T1000 (cell line): ENCODE measurements at regions not wholly inside any gene's neighbourhood (a gene's known extent, or its start where the extent isn't known, plus 50 kb on each side); places are given as distances from the start of the nearest gene placed in this dataset.

ENCODE experiments used
- DNase-seq: peaks from one replicate; lab custom pipeline; 2025; ENCODE audit warnings: mixed read lengths; lab: John Stamatoyannopoulos, UW

DNA sequence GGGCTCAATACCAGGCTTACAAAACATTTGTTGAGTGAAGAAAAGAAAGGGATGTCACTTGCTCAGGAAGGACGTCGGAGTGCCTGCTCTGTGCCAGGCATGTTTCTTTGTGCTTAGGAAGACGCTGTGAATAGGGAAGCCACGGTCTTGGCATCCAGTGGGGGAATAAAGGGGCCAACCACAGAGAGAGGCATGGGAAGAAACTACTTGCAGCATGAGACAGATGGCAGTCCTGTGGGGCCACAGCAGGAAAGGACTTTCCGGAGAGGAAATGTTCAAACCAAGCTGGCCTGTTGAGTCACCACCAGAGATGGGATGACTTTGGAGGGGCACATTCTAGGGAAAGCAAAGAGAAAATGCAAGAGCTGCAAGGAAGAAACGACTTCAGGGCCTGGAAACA, 173.2 kb downstream of the CDH26 start:
- DNase-seq: no peak

DNA sequence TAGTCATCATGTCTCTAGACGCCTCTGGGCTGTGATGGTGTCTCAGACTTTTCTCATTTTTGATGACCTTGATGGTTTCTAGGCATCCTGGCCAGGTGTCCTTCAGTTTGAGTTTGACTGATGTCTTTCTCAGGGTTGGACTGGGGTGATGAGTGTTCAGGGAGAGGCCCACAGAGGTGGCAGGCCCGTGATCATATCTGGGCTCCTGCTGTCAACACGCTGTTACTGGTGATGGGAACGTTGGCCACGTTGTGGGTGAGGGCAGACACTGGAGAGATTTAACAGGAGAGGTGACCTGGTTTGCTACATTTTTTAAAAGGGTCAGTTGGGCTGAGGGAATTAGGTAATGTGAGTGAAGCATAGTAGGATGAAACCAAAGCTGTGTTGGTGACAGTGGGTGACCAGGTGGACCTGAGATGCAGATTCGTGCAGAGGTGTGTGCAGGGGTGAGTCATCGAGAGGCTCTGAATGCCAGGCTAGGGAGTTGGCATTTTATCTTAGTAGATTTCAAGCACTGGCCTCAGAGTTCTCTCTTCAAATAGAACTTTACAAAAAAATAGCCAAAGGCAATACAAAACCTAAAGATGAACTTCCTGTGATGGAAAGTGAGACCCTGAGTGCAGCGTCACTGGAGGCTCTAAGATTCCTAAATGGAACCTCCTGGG, 174.1 kb downstream of the CDH26 start:
- no peak for DNase-seq

DNA sequence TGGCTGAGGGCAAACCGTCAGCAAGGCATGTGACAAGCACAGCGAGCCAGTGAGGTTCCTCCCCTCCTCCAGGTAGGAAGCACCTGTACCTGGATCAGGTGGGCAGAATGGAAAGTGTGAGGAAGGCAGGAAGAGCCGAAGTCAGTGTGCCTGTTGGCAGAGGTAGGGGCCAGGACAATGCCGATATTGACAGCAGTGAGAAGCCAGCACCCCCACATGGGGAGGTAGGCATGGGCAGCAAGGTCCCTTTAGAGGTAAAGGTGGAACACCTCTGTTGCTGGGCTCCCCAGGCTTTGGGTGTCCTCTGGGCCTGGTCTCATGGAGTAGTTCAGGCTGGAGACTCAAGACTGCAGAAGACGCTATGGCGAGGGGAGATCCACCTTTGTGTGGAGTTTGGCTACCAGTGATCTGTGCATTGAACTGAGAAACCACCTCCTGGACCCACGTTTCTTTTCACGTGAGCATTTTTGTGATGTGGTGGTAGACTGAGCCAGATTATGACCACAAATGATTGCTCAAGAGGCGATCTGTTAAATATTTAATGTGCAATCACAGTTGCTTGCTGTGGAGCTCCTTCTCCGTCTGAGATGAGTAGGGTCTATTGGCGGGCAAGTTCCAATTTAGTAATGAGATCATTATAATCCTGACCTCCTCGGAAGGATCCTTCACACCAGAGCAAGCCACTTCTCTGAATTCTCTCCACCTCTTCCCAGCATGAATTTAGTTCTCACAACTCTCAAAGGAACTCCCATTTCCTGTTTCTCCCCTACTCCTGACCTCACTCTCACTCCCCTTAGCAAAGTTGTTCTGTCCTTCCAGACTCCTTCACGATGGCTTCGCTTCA, 174.8 kb downstream of the CDH26 start:
- DNase-seq: no peak

DNA sequence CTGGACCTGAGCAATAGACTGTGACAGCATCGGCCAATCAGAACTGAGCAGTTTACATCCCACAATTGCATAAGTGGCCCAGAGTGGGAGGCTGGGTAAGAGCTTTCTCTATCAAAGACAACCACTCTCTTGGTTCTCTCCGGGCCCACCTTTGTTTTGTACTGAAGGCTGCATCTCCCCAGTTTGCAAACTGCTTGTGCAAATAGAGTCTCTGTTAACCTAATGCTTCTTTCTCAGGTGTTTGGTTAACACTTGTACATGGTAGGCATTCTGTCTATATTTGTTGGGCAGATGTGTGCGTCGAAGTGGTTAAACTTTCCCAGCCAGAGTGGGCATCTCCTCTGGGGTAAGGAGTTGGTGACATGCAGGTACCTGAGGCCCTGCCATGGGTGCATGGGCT, 177.1 kb downstream of the CDH26 start:
- no peak for DNase-seq

DNA sequence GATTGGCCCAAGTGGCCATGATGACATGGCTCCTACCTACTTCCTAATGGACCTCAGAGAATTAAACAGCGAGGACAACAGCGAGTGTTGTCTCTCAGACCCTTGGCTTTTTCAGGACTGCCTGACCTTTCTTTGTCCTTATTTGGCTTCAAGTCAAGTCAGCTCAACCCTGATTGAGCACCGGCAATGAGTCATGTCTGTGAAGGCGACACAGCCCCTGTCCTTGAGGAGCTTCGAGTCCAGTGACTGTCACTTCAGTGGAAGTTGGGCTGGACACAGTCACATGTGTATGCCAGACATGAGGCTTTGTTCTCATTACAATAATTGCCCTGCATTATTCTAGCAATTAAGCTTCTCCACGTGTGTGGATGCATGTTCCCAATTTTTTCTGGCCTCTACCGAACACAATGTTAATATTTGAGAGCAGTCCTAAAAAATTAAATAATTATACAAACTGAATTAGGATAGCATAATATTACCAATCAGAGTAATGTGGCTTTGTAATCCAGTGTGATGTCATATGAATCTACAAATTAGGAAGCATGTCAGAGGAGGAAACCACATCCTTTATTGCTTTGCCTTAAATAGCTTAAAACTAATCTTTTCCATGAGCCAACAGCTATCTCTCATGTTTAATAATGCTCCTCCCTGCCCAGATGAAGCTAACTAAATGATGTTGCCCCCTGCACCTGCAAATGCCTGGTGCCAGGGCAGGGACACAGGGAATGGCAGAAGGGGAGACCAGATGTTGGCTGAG, 178.6 kb downstream of the CDH26 start:
- no peak for DNase-seq

DNA sequence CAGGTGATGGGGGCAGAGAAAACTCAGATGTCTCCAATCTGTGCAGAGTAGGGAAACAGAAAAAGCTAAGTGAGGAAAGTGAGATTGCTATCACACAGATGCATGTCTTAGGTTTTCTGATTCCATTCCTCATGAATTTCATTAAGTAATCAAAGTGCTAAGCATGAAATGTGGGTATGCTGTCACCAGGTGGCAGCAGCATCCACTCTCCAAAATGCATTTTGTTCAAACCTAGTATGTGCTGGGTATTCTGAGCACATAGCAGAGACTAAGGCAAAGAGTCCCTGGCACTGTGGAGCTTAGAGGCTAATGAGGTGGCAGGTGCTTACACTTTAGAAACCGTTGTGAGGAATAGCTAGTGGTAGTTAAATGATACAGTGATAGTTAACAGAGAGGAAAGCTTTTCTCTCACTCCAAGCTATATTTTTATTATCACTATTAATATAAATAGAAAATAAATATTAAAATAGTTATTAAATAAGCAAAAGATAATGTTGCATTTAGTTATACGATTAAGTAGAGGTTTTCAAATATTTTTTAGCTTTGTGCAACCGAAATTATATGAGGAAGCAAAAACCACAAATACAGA, 179.5 kb downstream of the CDH26 start:
- no peak for DNase-seq

DNA sequence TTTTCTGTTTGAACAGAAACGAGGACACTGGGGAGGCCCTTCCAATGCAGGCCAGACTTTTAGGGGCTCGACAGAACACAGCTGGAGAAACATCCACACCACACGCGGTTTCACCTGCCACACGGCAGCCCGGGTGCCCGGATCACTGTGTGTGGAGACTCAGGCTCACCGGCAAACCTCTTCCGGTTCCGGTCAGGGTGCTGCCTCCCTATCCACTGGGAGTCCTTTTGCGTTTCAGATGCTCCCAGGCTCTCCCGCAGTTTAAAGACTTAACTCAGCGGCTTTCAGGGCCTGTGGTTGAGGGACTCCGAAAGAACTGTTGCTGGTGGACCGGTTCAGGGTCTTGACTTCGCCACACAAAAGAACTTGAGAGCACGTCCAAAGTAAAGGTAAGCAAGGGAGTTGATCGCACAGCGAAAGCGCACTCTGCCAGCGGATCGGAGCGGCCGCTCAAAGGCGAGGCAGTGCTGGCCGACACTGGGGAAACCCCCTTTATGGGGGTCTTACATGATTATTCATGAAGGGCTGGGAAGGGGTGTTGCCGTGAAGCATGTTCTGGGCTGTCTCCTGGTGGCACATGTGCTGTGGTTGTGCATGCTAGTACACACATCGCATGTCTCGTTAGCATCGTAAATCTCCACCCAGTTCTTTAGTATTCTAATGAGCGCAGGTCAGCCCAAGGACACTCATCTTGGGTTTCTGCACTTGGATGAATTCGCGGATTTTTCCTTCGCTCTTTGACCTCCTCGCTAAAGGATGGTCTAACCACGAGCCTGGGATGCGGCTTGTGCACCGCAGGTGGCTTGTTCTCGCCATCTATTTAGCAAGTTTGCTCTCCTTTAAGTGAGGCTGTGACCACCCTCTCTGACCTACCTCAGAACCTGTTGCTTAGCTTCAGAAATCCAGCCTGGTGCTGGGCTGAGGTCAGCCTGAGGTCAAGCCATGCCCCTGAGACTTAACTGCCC, 180.3 kb downstream of the CDH26 start:
- no peak for DNase-seq

DNA sequence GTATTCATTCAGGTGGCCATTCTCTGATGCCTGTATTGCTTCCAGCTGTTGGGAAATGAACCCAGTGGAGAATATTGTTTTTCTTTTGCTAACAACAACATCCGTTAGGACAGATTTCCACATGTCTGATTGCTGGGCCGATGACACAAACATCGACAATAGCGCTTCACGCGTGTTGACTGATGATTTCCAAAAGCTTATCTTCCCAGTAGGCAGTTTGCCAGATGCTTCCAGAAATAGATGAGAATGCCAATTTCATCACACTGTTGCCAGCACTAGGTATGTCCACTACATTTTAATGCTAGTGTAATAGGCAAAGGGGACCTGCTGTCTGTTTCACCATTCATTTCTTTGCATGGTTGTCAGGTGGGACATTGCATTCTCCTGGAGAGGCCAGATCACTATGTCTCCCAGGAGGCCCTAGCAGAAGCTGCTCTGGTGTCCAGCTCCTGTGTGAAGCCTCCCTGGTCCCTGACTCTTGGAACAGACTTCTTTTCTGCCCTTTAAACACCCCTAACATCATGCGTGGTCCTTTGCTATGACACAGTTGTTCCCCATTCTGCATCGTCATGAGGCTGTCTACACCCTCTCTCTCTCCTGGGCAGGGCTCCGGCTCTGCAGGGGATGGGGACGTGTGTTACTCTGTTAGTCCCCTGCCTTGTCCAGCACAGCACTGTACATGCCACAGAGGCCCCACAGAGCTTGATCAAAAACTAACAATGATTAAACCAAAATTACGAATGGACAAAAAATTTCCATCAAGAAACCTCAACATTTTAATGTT, 181.6 kb downstream of the CDH26 start:
- no peak for DNase-seq

DNA sequence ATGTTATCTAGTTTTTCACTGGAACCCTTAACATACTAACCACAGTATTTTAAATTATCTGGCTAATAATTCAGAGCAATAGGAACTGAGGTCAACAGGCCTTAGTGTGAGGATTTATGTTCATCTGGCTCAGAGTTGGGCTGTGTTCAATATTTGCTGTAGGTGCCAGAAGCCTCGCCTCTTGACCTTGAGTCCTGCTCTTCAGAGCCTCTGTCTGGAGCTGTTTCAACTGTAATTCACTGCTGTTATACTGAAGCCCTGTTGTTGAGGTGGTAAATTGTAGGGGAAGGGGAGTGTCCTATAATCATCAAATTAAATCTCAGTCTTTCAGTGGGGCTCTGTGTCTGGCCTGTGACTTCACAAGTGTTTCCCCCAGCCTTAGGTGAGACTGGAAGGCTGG, 184.4 kb downstream of the CDH26 start:
- DNase-seq: no peak

DNA sequence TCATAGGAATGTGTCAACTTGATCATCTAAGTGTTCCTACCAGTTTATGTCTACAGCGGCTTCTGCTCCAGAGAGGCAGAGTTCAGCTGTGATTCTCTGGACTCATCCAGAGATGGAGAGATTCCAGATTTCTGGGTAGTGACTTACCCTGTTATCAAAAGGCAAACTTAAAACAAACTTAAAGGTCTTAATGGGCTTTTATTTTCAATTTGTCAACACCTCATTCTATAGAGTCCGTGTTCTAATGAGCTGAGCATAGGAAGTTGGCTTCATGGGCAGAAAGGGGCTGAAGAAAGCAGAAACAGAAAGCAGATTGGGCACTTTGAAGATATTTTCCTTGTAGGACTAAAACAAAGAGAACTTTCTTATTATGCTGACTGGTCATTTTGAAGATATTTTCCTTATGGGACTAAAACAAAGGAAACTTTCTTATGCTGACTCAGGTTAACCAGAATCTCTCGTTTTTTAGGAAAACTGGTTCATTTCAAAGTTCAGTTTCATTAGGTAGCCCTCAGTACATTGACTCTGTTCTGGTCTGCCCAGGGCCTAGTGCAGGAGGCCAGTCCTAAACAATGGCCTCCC, 185.1 kb downstream of the CDH26 start:
- no peak for DNase-seq

DNA sequence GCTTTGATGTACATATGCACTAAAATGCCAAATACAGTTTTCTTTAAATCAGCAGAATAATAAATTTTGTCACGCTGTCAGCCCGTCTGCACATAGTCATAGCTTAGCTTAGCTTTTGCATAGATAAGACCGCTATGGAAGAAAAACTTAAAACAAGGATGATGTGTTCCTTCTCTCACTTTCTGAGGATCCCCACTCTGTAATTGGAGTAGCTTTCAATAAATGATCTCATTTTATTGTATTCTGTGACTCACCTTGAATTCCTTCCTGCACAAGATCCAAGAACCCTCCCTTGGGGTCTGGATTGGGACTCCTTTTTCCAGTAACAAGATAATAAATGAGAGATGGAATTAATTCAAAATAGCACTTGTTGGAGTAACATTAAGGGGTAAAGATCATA, 186.2 kb downstream of the CDH26 start:
- DNase-seq: no peak

DNA sequence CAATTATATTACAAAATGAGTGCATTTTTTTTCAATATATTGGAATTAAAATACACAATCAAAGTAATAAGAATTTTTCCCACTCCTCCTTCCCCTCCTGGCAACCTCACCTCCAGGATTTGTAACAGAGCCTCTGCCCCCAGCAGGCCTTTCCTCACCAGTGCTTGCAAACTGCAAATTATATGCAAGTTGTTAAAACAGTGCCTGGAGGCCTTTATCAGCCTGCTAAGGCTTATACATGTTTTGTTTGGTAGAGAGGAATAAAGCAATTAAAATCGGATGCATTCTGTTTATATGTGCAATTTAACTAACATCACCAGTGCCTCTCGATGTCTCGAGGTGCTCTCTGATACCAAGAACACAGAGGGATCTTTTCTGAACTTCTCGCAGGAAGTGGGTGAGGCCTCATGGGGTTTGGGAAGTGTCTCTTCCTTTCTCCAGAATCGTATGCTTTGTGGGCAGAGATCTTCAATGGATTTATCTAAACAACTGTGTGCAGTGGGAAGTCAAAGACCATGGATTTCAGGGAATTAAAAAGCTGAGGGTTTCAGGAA, 186.8 kb downstream of the CDH26 start:
- DNase-seq: no peak

DNA sequence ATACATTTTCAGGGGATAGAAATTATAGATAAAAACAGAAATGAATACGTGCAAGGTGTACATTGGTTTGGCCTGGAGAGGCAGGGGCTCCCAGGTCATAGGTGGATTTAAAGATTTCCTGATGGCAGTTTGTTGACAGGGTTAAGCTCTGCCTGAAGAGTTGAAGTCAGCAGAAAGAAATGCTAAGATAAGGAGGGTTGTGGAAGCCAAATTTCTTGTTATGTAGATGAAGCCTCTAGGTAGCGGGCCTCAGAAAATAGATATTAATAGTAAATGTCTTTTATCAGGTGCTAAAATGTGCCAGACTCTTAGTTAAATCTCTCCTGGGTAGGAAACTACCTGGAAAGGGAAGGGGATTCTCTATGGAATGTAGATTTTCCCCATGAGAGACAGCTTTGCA, 188.8 kb downstream of the CDH26 start:
- no peak for DNase-seq

DNA sequence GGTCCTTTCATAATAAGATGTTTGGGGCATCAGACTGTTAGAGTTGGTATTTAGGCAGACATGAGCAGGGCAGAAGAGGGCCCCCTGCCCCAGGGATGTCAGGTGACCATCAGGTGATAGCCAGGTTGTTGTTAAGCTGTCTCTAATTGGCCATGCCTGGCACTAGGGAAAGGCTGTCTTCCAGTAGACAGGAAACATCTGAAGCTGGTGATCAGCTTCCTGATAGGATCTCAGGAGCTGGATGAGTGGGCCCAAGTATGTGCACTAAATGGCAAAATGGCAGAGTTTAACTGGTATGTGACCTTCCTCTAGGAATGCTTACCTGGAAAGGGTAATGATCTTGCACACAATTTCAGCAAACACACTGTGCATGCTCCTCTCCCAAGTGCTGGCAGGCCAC, 190.7 kb downstream of the CDH26 start:
- no peak for DNase-seq

DNA sequence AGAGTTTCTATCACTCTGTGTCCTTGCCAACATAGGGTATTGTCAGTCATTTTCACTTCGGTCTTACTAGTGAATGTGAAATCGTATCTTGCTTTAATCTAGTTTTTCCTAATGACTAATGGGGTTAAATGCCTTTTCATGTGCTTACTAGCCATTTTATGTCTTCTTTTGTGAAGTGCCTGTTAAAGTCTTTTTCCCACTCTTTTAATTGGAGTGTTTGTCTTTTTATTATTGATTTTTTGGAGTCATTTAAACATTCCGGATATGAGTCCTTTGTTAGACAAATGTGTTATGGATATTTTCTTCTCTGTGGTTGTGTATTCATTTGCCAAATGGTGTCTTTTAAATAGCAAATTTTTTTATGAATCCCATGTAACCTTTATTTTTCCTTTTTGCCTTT, 194.6 kb downstream of the CDH26 start:
- DNase-seq: no peak

DNA sequence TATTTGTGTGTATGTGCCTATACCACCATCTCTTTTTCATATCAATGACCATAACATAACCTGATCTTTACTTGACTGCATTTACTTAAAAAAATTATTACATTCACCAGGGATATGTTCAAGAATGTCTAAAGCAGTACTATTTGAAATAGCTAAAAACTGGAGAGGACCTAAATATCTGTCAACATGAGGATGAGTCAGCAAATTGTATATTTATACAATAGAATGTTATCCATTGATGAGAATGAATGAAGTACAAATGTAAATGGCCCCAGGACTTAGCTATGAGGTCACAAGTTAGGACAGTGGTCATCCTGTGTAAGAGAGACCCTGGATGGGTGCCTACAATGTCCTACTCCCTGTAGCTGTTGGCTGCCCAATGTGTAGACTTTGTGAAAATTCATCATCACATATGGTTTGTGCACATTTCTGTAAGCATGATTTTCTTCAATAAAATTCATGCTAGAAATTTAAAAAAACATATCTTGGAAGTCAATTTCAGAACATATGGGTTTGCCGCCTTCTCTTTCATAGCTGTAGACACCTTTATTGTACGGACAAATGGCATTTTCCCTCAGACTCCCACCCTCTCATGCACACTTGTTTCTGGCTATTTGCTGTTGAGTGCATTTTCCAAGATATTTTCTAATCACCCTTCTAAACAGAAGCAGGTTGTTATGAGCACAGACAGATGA, 202.4 kb downstream of the CDH26 start:
- no peak for DNase-seq

DNA sequence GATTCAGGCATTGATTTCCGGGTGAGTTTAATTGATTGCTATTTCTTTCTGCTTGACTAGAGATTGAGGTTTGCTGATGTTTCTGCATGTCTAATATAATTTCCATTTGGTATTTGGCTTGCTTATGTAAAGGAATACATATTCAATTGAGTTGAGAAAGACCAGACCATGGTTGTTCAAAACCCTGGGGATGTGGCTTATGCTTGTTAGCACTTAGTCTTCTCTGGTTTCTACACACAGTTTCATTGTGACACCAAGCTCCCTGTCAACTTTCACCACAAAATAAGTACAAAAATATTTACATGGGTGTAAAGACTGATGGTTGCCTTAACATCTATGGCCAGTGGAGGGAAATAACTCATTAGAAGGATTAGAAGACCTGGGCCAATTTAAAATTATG, 209.6 kb downstream of the CDH26 start:
- no peak for DNase-seq

DNA sequence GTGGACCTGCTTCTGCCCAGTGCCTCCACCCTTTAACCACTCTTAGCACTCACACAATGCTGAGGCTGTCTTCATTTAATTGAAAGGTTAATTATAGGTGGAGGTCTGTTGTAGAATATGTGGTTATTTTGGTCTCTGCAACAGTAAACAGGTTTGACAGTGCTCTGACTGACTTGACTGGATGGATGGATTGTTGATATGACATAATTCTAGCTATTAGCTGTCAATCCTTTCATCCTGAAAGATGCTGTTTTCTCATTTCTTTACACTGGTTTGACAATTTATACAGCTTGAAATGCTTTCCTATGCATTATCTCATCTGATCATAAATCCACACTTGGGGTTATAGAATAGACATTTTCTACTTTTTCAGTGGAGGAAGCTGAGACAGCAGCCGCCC, 210.7 kb downstream of the CDH26 start:
- DNase-seq: no peak

DNA sequence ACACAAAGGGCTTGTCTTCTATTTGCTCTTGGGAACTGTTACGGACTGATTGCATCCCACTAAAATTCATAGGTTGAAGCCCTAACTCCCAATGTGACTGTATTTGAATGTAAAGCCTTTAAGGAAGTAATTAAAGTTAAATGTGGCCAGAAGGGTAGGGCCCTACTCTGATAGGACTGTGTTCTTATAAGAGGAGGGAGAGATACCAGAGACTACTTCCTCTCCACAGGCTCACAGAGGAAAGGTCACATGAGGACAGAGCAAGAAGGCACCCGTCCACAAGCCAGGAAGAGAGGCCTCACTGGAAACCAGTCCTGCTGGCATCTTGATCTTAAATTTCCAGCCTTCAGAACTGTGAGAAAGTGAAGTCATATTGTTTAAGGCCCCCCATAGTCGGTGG, 211.9 kb downstream of the CDH26 start:
- no peak for DNase-seq
